NT2/D1 (cell line): ENCODE measurements at regions not wholly inside any gene's neighbourhood (a gene's known extent, or its start where the extent isn't known, plus 50 kb on each side); places are given as distances from the start of the nearest gene placed in this dataset.

Experiments
- SUZ12 ChIP-seq: IDR thresholded peaks from 2 replicates; pipeline ENCODE4 v1.6.1; 2011; ENCODE audit not compliant: insufficient read length, insufficient read depth; ENCODE audit errors: extremely low read depth
- ZNF274 ChIP-seq: IDR thresholded peaks from 2 replicates; pipeline ENCODE4 v1.6.1; 2011; ENCODE audit warnings: mild to moderate bottlenecking, low read depth, low read length

DNA sequence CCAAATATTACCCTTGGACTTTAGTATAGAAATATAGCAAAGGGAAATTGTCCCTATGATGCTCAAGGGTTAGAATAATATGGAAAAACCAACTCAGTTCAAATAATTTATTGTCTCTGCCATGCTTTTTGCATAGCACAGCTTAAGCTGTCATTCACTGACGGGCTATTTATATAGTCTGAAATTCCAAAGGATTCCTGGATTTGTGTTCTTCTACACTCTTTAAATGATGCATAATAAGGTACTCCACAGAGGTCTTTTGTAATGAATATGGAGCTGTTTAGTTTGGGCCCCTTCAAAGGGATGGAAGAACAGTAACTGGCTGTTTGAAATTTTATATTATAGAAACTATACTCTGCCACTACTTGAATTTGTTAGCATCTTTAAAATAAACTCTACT is 276.6 kb upstream of the FERD3L start:
- TF ChIP-seq ZNF274 (no peak), SUZ12 (no peak)
